Endothelial cell of umbilical vein (primary cell): ENCODE measurements at regions not wholly inside any gene's neighbourhood (a gene's known extent, or its start where the extent isn't known, plus 50 kb on each side); places are given as distances from the start of the nearest gene placed in this dataset.

Experiments used
- BruUV-seq: library from RNA; stranded (reverse); fragments of 400-500 nt; replicated peaks from 2 replicates; lab custom pipeline; 2021; lab: Mats Ljungman, UMichigan
- CTCF ChIA-PET: fragments of 300-600, 350-600 bp; sonication (Branson Sonifier 250); formaldehyde crosslinking; loops from one replicate; lab custom pipeline; 2021; ENCODE audit warnings: antibody characterized with exemption, inconsistent platforms; lab: Charles Lee
- POLR2A ChIA-PET: fragments of 300-600, 350-600 bp; sonication (Branson Sonifier 250); formaldehyde crosslinking; loops from one replicate; lab custom pipeline; 2021; ENCODE audit warnings: antibody characterized with exemption, inconsistent platforms; lab: Charles Lee
- DNase-seq: peaks from one replicate; pipeline ENCODE4 v3.0.0-alpha.2; 2011; ENCODE audit warnings: low read depth, low spot score
- FAIRE-seq: peaks from 2 replicates; lab custom pipeline; 2011; peaks lifted over from hg19 to GRCh38; lab: Jason Lieb, UNC
- H2AFZ ChIP-seq: 2 replicates; pipeline ENCODE4 v1.6.0; 2012; ENCODE audit warnings: low read depth, low read length, control low read depth, inconsistent platforms
- H3K27ac ChIP-seq: 2 replicates; pipeline ENCODE4 v1.5.1; 2011; ENCODE audit warnings: low read depth, mild to moderate bottlenecking, control low read depth, low read length, moderate library complexity; ENCODE audit not compliant: insufficient read depth
- H3K27me3 ChIP-seq, 2 experiments: 2 replicates each; pipeline versions ENCODE4 v1.6.0 to v1.6.1; 2011; ENCODE audit warnings: low read length in 2 of 2, mixed read lengths in 1 of 2; ENCODE audit not compliant: control insufficient read depth in 2 of 2, insufficient read depth in 2 of 2
- H3K36me3 ChIP-seq, 2 experiments: 2 replicates in 1 of 2; 3 replicates in 1 of 2; pipeline ENCODE4 v1.5.1; 2011; ENCODE audit warnings: low read length in 2 of 2, mild to moderate bottlenecking in 1 of 2, moderate library complexity in 1 of 2; ENCODE audit not compliant: control insufficient read depth in 2 of 2, insufficient read depth in 2 of 2; ENCODE audit errors: extremely low read depth in 1 of 2
- H3K4me1 ChIP-seq: 3 replicates; pipeline ENCODE4 v1.5.1; 2011; ENCODE audit warnings: mild to moderate bottlenecking, low read length; ENCODE audit not compliant: control insufficient read depth, insufficient read depth; ENCODE audit errors: extremely low read depth
- H3K4me2 ChIP-seq: 2 replicates; pipeline ENCODE4 v1.6.1; 2011; ENCODE audit warnings: low read length, control low read depth, mixed read lengths; ENCODE audit not compliant: insufficient read depth
- H3K4me3 ChIP-seq, 3 experiments: fragments of 200-600 bp in 1 of 3; sonication (generic), shearing (Covaris generic) in 1 of 3; replicated peaks in 1 of 3; 2 replicates each; pipeline ENCODE4 v1.5.1; 2011 to 2016; ENCODE audit warnings: control low read depth in 3 of 3, low read length in 3 of 3, mild to moderate bottlenecking in 2 of 3, inconsistent platforms in 1 of 3, low read depth in 1 of 3, moderate library complexity in 1 of 3; ENCODE audit not compliant: insufficient read depth in 1 of 3
- H3K79me2 ChIP-seq: 2 replicates; pipeline ENCODE4 v1.6.0; 2012; ENCODE audit warnings: low read length, inconsistent platforms; ENCODE audit not compliant: control insufficient read depth, insufficient read depth
- H3K9ac ChIP-seq: replicated peaks from 2 replicates; pipeline ENCODE3; 2011; ENCODE audit warnings: low read length, control low read depth; ENCODE audit not compliant: insufficient read depth; ENCODE audit errors: extremely low read depth
- H3K9me1 ChIP-seq: replicated peaks from 3 replicates; pipeline ENCODE4 v1.6.0; 2011; ENCODE audit warnings: mild to moderate bottlenecking, low read length; ENCODE audit not compliant: control insufficient read depth, insufficient read depth; ENCODE audit errors: extremely low read depth
- H3K9me3 ChIP-seq: replicated peaks from 2 replicates; pipeline ENCODE4 v1.5.1; 2012; ENCODE audit warnings: low read length, inconsistent platforms; ENCODE audit not compliant: control insufficient read depth, insufficient read depth
- H4K20me1 ChIP-seq: replicated peaks from 2 replicates; pipeline ENCODE3; 2011; ENCODE audit warnings: mild to moderate bottlenecking, low read length; ENCODE audit not compliant: control insufficient read depth, insufficient read depth; ENCODE audit errors: extremely low read depth
- EZH2 ChIP-seq: IDR thresholded peaks from 2 replicates; pipeline ENCODE4 v1.6.1; 2012; ENCODE audit warnings: borderline replicate concordance, low read depth, mild to moderate bottlenecking, moderate library complexity, low read length, inconsistent platforms; ENCODE audit not compliant: severe bottlenecking
- FOS ChIP-seq: IDR thresholded peaks from 2 replicates; pipeline ENCODE4 v1.6.1; 2011; ENCODE audit warnings: mild to moderate bottlenecking, low read length, moderate library complexity, borderline replicate concordance; ENCODE audit not compliant: insufficient read depth
- GATA2 ChIP-seq: IDR thresholded peaks from 2 replicates; pipeline ENCODE4 v1.7.0; 2011; ENCODE audit warnings: low read depth, mild to moderate bottlenecking, moderate library complexity, mixed read lengths, low read length; ENCODE audit not compliant: insufficient read length, insufficient read depth
- JUN ChIP-seq: IDR thresholded peaks from 2 replicates; pipeline ENCODE4 v1.6.1; 2011; ENCODE audit warnings: borderline replicate concordance, low read depth; ENCODE audit not compliant: insufficient read length, insufficient read depth
- MYC ChIP-seq: IDR thresholded peaks from one replicate; pipeline ENCODE4 v1.6.1; 2011; ENCODE audit warnings: mild to moderate bottlenecking, low read depth, low read length
- POLR2A ChIP-seq: IDR thresholded peaks from 2 replicates; pipeline ENCODE4 v1.6.1; 2012; ENCODE audit warnings: low read depth, mild to moderate bottlenecking, control low read depth, low read length
- POLR2AphosphoS5 ChIP-seq: IDR thresholded peaks from 2 replicates; pipeline ENCODE4 v1.6.1; 2012; ENCODE audit warnings: low read depth, mild to moderate bottlenecking, control low read depth, low read length, moderate library complexity; ENCODE audit not compliant: insufficient read depth
- dilution Hi-C: fragments of 300-500 bp; cut with MboI; formaldehyde crosslinking; loops from one replicate; pipeline ENCODE4 v1.15.0; 2019; ENCODE audit warnings: low sequenced_read_pairs; ENCODE audit not compliant: extremely low pct_ligation_motif_present
- intact Hi-C: fragments of 100-400 bp; cut with micrococcal nuclease; formaldehyde crosslinking; loops from one replicate; pipeline ENCODE4 v1.10.0; 2022
- TF ChIP-seq, protein P1 (sequence below), 2 donors: IDR thresholded peaks; 1 replicate in 1 of 2; 2 replicates in 1 of 2; pipeline ENCODE4 v1.5.1; 2011; ENCODE audit warnings: low read length in 2 of 2, mild to moderate bottlenecking in 2 of 2, moderate library complexity in 2 of 2, control low read depth in 1 of 2, inconsistent platforms in 1 of 2, low read depth in 1 of 2; ENCODE audit not compliant: insufficient read depth in 1 of 2; ENCODE audit errors: extremely low read depth in 1 of 2
- TF ChIP-seq, protein P2 (sequence below): IDR thresholded peaks from 2 replicates; pipeline ENCODE4 v1.6.1; 2011; ENCODE audit not compliant: insufficient read depth, insufficient read length

DNA sequence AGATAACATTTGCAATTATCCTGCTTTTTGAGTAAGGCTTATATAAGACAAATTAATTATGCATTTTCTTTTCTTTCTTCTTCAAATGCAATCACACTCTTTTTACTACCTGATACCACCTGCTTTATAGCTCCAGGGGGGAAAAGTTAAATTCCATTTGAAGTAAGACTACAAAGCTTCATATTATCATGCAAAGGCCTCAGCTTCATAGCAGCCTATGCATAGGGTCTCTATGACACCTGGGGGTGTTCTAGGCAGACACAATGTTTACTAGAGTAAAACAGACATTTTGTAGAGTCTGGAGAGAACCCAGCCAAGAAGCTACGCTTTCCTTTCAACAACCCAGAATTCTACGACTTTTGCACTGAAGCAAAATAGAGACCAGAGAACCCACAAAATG is 148.0 kb downstream of the MCHR2 start:
- DNase-seq (no peak), FAIRE-seq (no peak)
- Histone ChIP-seq H3K27ac (no peak overlapping the region), H3K36me3 (no peaks in the 10 kb centered on the region), H3K4me3 (no peak overlapping the region), H3K79me2 (no peaks in the 10 kb centered on the region), H3K27me3 (no peaks in the 10 kb centered on the region), H3K9me3 (no peaks in the 10 kb centered on the region), H2AFZ (no peak overlapping the region), H3K9ac (no peak overlapping the region), H4K20me1 (no peaks in the 10 kb centered on the region), H3K4me1 (no peaks in the 10 kb centered on the region), H3K4me2 (no peak overlapping the region), H3K9me1 (no peaks in the 10 kb centered on the region)
- intact Hi-C loops (no loop called here), dilution Hi-C loops (no loop called here)
- CTCF ChIA-PET = interaction anchor here (1.0 kb wide), 1 partner anchor 22 kb away, joined by 4 read pairs; no protein-coding TSS in a partner anchor
- POLR2A ChIA-PET = no interaction called here
- no TSS peak for BruUV-seq
- TF ChIP-seq GATA2 = no peak
- TF ChIP-seq, protein P1, sequence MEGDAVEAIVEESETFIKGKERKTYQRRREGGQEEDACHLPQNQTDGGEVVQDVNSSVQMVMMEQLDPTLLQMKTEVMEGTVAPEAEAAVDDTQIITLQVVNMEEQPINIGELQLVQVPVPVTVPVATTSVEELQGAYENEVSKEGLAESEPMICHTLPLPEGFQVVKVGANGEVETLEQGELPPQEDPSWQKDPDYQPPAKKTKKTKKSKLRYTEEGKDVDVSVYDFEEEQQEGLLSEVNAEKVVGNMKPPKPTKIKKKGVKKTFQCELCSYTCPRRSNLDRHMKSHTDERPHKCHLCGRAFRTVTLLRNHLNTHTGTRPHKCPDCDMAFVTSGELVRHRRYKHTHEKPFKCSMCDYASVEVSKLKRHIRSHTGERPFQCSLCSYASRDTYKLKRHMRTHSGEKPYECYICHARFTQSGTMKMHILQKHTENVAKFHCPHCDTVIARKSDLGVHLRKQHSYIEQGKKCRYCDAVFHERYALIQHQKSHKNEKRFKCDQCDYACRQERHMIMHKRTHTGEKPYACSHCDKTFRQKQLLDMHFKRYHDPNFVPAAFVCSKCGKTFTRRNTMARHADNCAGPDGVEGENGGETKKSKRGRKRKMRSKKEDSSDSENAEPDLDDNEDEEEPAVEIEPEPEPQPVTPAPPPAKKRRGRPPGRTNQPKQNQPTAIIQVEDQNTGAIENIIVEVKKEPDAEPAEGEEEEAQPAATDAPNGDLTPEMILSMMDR (IDR thresholded peaks at IDR 0.05; ENCODE audit: extremely low read depth in 1 of 2, insufficient read depth in 1 of 2, low read depth in 1 of 2, low read length in 2 of 2) = no peak
- TF ChIP-seq FOS = no peak
- no peak for TF ChIP-seq POLR2A
- TF ChIP-seq POLR2AphosphoS5 = no peak
- TF ChIP-seq, protein P2, sequence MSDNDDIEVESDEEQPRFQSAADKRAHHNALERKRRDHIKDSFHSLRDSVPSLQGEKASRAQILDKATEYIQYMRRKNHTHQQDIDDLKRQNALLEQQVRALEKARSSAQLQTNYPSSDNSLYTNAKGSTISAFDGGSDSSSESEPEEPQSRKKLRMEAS = no peak
- no peak for TF ChIP-seq EZH2
- TF ChIP-seq JUN = no peak
- TF ChIP-seq MYC = no peak
